Astrocyte of the hippocampus (primary cell): ENCODE measurements at regions not wholly inside any gene's neighbourhood (a gene's known extent, or its start where the extent isn't known, plus 50 kb on each side); places are given as distances from the start of the nearest gene placed in this dataset.
A peak's percentile ranks its signal among the peaks of the same experiment; 100 is the strongest.

Source experiments
- DNase-seq: peaks from one replicate; pipeline ENCODE4 v3.0.0; 2011; ENCODE audit warnings: low read depth, low spot score

DNA sequence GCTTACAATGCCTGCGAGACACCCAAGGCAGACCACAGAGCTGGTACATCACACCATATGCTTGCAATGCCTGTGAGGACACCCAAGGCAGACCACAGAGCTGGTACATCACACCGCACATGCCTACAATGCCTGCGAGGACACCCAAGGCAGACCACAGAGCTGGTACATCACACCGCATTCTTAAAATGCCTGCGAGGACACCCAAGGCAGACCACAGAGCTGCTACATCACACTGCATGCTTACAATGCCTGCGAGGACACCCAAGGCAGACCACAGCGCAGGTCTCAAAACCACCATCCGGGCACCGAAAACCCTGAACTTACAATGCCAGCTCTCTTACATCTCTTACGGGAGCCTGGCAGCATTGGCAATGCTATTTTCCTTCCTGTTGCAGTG, 799.6 kb downstream of the GALR1 start:
- no peak for DNase-seq

DNA sequence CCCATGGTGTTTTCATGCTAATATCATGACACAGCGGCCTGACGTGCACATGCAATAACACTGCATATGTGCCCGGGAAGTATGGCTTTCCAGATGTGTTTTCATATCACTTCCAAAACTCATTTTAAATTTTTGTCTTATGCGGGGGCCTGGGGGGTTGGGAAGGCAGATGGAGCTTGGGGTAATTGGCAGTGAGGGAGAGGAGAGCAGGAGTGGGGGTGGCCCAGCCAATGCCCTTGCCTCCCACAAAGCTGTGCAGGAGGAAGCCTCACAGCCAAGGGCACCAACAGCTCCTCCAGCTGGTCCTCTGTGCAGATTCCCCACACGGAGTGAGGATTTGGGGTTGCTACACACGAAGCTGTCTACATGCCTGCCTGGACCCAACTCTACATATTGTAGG, 805.2 kb downstream of the GALR1 start:
- no peak for DNase-seq

DNA sequence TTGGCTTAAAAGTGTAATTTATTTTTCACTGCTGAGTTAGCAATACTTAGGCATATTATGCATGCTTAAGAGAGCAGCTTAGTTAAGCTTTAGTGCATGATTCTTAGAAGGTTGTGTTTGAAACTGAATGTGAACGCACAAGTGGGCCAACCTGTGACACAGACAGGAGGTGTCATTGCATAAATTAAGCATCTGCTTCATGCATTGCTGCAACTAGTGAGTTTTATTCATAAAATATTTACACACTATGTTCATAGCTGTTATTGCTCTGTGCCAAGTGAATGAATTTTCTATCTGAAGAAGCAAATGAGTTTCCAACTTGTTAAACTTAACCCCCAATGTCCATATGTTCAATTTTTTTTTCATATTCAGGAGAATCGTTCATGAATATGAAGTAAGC, 806.4 kb downstream of the GALR1 start:
- DNase-seq = no peak

DNA sequence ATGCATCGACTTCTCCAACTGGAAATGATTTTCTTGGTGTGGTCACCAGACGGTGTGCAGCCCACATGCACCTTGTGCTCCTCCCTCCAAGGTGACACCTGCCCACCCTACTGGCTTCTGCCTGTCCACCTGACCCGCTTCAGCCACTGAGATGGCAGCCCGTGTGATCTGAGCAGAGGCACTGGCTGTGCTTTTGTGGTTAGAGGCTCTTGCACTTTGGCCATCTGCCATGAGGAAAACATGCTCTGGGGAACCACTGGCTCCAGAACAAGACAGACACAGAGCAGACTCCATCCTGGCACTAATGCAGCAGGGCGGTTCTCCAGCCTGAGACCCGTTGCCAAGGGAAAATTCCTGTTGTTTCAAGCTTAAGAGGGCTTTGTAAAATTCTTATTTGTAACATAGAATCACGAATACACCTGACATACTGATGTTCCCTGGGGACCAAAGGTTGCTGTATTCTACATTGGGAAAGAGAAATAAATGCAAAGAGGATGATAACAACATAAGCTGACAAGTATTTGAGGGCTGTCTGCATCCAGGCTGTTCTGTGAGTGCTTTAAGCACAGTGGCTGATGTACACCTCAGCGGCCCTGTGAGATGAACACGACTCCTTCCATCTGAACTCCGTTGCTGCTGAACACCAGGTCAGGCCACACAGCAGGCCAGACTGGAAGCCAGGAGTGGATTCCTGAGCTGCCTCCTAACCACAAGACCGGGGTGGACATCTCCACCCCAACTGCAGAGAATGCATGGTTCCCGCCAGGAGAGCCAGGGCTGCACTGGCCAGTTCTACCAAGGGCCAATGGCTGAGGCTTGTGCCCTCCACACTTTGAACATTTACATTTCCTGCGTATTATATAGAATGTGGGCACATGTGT, 820.4 kb downstream of the GALR1 start:
- DNase-seq = peak; percentile 67

DNA sequence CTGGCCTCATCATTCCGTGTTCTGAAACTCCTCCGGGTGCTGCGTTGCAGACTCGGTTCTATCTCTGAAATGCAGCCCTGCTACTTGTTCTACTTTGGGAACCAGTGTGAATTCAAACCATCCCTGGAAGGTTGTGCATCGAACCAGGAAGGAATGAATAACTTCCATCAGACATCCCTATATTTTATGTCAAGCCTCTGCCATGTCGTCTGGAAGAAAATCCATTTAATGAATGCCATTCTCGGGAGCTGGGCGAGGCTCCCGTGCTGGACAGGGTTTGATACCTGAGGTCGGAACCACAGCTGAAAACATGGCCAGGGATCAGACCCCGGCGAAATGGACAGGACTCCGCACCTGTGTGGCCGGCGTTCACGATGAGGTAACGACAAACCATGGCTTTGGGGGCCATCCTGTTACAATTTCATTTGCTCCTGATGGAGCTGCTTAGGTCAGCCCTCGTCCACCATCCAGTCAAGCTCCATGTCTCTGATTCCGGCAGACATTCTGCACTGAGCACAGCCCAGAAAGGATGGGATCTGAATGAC, 821.6 kb downstream of the GALR1 start:
- no peak for DNase-seq

DNA sequence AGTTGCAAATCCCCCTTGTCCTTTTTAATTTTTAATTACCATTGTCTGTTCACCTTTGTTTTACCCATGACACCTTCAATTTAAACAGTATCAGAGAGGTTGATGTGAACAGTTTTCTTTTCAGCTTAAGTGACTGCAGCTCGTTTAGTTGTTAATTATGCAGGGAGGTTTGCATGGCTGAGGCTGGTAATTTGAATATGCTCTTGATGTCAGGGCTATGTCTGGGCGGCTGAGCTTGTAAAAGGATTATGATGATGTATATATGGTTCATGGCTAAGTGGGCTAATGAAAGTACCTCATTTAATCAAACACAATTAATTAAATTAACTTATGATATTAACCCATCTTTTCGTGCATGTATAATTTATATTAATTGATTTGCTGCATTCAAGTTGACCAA, 822.1 kb downstream of the GALR1 start:
- no peak for DNase-seq

DNA sequence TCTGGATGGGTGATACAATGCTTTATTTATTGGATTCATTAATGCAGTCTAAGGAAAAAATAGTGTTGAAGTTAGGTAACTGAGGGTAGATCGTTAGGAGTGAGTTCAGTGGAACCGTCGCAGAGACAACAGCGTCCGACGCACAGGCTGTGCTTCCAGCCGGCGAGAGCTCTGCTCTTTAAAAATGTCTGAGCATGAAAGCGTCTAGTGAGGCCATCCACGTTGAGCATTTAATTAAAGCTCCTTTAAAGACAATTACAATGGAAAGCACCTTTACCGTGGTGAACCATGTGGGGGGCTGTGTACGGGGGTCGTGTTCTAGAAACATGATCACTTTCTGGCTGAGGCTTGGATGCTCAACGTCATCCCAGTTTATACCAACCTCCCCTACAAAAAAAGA, 822.7 kb downstream of the GALR1 start:
- no peak for DNase-seq

DNA sequence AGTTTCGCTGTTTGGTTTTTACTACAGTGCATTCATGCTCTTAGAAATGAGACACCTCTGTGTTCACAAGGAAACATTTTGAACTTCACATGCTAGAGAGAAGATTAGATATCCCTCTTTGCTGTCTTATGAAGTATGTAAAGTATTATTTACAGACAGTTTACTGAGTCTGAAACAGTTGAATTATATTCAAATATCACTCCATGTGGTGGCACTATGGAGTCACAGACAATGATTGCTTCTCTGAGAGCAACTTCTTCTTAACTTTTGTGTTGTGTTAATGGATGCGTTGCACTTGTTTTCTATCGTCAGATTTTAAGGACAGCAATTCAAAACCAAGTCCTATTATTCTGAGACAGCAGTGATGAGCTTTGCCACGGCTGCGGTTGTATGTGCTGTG, 823.6 kb downstream of the GALR1 start:
- peak; percentile 24 for DNase-seq

DNA sequence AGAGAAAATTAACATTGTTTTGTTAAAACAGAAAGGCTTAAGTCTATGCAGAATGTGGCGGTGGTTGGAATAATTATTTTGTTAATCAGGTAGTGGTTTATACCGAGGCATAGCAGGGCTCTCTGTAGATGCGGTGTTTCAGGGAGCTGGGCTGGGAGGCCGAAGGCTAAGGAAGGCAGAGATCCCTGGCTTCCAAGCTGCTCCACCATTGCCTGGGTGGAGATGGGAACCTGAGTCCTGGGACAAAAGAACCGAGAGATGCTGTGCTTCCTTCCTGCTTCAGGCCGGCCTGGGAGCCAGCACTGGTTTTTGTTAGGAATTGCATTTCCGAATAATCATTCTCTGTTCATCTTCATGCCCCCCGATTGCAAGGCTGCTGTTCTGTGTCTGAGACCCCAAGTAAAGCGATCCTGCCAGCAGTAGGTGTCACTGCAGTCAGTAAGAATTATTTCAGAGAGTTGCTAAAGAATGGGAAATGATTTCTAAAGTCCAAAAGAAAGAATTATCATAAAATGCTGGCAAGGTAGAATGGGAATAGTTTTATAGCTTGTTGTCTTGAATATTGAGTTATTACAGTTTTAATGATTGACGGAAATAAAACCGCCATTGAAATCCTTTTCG, 824.9 kb downstream of the GALR1 start:
- no peak for DNase-seq

DNA sequence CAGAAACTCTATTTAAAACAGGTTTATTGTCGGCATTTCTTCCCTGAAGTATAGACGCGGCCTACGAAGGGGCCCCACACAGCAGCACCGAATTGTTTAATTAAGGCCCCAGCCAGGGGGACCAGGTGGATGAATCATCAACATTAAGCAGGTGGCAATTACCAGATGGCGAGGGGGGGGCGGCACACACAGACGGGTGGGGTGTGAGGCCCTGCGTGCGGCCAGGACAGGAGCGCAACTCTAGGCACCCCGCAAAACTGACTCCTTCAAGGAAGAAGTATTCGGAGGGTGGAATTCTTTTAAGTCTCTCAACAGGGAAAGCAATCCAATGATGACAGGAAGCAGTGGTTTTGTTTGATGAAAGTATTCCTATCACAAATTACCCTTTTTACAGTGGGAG, 830.4 kb downstream of the GALR1 start:
- DNase-seq = no peak

DNA sequence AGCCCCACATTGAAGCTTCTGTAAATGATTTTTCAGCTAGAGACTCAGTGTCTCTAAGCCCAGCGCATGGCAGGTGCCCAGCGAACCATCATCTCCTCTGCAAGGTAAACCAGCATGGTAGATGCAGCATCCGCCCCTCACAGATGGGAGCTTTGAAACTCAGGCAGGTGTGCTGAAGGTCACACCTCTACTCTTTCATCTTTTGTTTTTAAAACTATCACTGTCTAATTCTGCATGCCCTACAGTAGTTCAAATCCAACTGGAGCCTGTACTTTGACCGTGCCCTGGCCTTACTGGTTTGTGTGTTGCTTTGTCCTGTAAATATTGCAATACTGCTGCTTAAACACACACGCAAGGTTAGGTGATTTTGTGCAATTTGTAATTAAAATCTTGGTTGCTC, 831.1 kb downstream of the GALR1 start:
- no peak for DNase-seq

DNA sequence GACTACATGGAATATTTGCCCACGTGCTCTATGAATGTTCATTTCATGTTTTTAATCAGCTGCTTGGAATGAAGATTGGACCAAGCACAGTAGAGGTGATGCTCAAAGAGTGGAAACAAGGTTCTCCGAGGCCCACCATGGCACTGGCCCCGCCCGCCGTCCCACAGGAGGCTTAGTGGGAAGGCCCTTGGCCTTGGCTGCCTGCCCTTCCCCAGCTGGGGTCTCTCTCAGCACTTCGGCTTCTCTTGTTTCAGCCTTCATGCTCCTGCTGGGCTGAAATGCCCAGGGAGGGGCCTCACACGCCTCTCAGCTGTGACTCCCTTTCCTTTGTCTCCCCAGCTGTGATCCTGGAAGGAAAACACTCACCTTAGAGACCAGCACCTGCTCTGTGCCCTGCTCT, 833.2 kb downstream of the GALR1 start:
- DNase-seq = no peak

DNA sequence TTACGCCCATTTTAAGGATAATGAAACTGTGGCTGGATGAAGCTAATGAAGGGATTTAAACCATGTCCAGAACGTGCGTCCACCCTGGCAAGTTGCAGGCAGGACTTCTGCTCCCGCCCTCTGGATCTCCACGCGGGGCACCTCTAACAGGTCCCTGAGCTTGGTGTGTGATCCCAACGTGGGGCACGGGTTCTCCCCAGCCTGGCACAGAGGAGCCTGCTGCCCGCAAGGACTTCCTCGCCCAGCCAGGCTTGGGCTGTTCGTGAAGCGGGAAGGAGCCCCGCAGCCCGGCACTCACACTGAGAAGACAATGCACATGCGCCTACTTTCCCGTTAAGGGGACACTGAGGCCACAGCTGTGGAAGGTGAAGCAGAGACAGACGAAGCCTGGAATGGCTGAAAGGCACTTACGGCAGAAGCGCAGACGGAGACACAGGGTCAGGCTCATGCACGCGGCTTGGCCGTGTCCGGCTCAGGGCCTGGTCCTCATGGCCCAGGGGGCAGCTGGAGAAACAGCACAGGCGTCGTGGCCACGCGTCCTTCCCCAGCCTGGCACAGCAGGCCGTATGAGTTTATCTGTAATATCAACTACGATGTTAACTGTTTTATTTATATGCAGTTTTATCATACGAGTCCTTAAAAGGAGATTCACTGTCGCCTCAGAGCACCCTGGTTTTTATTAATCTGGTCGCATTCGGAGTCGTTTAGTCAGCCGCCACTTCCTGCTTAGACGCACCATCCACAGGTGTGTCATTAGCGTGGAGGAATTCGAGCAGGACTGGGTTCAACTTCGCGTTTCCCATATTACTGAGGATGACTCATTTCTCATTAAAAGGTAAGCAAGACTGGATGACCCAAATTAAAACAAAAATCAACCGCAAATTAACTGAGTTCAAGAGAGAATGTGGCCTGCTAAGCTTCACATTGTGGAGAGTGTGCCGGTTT, 835.9 kb downstream of the GALR1 start:
- DNase-seq = no peak

DNA sequence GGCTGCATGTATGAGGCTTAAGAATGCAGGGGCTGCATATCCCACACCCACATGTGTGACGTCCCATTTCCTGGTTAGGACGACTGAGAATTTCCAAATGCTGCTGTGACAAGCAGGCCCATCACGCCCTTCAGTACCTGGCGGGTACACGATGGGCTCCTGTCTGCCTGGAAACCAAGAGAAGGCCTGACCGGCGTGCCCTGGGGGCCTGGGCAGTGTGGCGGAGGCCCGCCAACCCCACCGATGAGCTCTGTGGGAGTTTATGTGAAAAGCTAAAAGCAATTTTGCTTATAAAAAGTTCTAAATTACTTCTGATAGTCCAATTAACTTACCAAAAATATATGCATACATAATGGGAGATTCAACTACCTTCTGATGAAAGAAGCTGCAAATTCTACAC, 837.3 kb downstream of the GALR1 start:
- DNase-seq = no peak

DNA sequence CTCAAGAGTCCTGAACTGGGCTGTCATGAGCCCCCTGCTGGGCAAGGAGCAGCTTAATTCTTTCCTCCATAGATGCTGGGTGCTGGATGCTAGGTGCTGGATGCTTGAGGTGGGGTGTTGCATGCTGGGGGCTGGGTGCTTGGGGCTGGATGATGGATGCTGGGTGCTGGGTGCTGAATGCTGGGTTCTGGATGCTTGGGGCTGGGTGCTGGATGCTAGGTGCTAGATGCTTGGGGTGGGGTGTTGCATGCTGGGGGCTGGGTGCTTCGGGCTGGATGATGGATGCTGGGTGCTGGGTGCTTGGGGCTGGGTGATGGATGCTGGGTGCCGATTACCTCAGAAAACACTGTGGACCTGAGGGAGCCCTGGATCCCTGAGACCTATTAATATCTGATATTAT, 837.7 kb downstream of the GALR1 start:
- DNase-seq = no peak

DNA sequence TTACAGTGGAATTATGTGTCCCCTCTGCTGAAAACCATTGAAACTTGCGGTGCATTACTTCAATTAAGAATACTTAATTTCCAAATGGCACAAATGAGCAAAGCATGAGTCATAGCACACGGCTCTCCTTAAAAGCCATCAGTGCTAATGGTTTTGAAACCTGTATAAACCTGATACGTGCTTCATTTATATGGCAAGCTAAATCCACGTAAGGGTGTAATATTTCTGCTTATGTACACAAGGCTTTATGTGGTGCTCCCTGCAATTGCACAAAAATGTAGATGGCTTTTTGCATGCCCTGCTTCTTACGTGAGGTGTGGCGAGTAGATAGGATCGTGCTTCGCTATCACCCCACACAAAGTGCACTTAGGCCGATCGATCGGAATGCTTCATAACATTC, 840.9 kb downstream of the GALR1 start:
- DNase-seq = no peak

DNA sequence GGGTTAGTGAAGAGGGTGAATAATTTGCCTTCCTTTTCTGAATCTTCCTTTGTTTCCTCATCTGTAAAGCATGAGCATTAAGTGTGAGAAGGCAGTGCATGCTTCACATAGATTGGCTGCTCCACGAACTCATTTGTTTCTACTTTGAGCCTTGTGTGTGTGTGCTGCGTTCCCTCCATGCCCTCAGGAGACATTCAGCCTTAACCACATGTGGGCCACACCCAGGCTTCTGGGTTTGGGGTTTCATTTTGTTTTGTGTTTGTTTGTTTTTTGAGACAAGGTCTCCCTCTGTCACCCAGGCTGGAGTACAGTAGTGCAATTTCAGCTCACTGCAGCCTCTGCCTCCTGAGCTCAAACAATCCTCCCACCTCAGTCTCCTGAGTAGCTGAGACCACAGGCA, 843.3 kb downstream of the GALR1 start:
- no peak for DNase-seq

DNA sequence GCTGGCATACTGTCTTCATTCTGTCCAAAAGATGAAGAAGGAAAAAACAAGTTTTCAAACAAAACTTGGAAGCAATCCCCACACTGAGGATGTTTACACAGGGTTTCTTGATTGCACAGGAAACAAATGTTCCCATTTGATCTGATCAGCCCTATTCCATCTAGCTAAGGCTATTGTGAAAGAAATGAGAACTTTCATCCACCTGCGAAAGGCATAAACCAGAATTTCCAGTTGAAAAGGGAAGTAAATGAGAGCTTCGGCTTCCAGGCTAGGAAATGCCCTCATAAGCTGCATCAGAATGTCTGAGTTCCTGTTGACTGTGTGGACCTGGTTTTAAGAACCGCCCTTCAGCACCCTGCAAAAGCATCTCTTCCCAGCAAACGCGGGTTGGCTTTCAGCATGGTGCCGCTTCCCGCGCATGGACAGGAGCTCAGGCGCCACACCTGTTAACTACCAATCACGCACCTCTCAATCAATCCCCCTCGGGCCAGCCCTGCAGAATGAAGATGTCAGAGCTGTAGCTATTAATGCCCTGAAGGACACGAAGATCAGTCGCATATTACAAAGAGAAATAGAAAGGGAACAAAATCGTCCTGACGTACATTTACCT, 850.4 kb downstream of the GALR1 start:
- DNase-seq = no peak

DNA sequence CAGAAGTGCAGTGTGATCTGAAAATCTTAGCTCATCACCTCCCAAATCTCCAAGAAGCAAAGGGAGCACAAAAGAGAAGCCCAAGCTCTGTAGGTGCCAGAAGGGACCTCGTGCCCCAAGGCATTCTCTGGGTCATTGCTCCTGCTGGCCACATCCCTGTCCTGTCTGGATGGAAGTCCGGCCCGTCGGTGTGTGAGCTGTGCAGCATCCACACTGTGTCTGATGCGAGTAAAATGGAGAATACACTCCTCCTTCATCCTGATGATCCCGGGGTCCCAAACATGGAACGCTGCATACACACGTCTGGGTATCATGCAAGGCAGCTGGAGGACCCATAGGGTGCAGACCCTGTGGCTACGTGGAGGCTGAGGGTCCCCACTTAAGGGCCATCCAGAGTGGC, 851.4 kb downstream of the GALR1 start:
- DNase-seq = no peak

DNA sequence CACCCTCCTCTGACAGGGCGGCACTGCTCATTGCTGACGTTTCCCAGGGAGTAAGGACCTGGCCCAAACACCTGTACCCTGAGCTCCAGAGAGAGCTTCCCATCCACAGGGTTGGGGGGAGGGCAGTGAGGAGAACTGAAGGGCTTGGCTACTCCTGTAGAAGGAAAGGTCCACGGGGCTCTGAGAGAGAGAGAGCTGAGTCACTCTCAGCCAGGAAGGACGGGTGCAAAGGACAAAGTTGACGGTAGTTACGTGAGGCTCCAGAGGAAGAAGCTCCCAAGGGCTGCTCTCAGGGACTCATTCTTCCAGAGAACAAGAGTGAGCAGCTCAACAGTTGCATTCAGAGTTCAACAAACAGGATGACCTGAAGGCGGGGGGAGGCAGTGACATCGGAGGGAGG, 852.5 kb downstream of the GALR1 start:
- no peak for DNase-seq

DNA sequence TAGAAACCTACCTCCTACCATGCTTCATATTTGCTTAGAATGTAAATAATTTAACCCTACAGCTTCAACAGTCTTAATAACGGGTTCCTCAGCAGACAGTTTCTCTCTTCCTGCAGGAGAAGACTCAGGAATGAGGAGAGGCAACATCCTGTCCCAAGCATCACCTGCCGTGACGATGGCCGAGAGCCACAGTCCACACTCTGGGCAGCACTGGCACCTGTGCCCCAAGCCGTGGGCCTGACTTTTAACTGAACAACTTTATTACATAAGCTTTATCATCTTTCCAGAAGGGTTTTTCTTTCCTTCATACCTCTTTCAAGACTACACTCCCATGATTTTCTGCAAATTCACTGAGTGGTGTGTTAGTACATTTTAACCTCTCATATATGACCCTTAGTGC, 856.0 kb downstream of the GALR1 start:
- DNase-seq = no peak

DNA sequence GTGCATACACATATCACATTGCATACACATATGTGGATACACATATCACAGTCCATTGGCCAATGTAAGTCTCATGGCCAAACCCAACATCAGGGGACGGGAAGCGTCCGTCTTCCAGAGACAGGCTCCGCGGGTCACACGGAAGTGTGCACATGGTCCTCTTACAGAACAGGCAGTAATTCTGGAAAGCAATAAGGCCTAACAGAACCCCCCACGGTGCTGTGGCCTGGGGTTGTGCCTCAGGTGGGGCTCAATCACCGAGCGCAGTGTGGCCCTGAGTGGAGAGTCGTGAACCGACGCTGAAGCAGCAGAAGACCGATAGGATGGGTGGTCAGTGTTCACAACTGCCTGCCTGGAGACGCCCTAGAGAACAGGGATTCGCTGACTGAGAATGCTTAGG, 857.3 kb downstream of the GALR1 start:
- no peak for DNase-seq
